ENCODE measurements at regions not wholly inside any gene's neighbourhood (a gene's known extent, or its start where the extent isn't known, plus 50 kb on each side); places are given as distances from the start of the nearest gene placed in this dataset.

- no peaks in the 10 kb centered on the region for H3K36me3 ChIP-seq (replicated peaks; ENCODE audit: control insufficient read depth, insufficient read depth, low read length)
- no peaks in the 10 kb centered on the region for H3K27me3 ChIP-seq (ENCODE audit: control insufficient read depth, insufficient read depth, low read length)
- DNase-seq, result no peak
- H3K4me3 ChIP-seq (ENCODE audit: insufficient read depth, low read depth, low read length), result no peak overlapping the region
Observed at GRCh38 chr21:16644685-16645084, 868.2 kb upstream of the CXADR start.

GRCh38 chr21:16650714-16651366 lies 862.0 kb upstream of the CXADR start:
- DNase-seq, result no peak
- H3K4me3 ChIP-seq (ENCODE audit: insufficient read depth, low read depth, low read length), result no peak overlapping the region

GRCh38 chr21:16651956-16652355 lies 860.9 kb upstream of the CXADR start:
- no peak for DNase-seq

More at GRCh38 chr21:16650714-16651366, 862.0 kb upstream of the CXADR start:
- no peaks in the 10 kb centered on the region for H3K36me3 ChIP-seq (replicated peaks; ENCODE audit: control insufficient read depth, insufficient read depth, low read length)
- H3K27me3 ChIP-seq (ENCODE audit: control insufficient read depth, insufficient read depth, low read length), result no peaks in the 10 kb centered on the region

DNA sequence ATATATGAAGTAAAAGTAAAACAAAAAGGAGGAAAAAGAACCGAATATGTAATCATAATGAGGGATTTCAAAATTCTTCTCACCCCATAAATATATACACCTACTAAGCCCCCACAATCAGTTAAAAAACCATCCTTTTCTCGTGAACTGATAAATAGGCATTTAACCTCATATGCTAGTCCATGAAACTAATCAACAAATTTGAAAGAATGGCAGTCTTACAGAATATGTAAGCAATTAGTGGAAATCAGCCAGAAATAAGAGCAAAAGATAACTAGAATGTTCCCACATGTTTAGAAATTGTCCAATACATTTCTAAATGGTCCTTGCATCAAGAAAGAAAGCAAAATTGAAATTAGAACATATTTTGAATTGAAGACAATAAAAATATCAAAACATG lies 849.4 kb upstream of the CXADR start:
- Histone ChIP-seq H3K27me3 (ENCODE audit: control insufficient read depth, insufficient read depth, low read length) (no peaks in the 10 kb centered on the region), H3K36me3 (replicated peaks; ENCODE audit: control insufficient read depth, insufficient read depth, low read length) (no peaks in the 10 kb centered on the region), H3K4me3 (ENCODE audit: insufficient read depth, low read depth, low read length) (no peak overlapping the region)
- no peak for DNase-seq

More at GRCh38 chr21:16651956-16652355, 860.9 kb upstream of the CXADR start:
- Histone ChIP-seq H3K4me3 (ENCODE audit: insufficient read depth, low read depth, low read length) (no peak overlapping the region), H3K27me3 (ENCODE audit: control insufficient read depth, insufficient read depth, low read length) (no peaks in the 10 kb centered on the region), H3K36me3 (replicated peaks; ENCODE audit: control insufficient read depth, insufficient read depth, low read length) (no peaks in the 10 kb centered on the region)

DNA sequence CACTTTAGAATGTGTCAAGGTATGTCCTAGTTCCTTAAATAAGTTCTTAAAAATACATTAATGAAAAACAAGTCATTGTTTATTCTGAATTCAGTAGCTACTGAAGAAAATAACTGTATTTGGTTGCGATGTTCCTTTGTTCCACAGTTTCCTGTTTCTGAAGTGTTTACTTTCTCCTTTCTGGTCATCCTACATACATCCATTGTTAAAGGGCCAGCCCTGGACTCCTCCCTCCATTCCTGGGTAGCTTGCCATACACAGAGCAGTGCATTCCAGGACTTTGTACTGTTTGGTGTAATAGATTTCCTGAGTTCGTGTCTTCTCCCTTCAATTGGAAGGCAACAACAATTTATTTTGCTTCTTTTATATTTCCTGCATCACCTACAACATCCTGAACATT lies 845.4 kb upstream of the CXADR start:
- Histone ChIP-seq H3K4me3 (ENCODE audit: insufficient read depth, low read depth, low read length) (no peak overlapping the region), H3K36me3 (replicated peaks; ENCODE audit: control insufficient read depth, insufficient read depth, low read length) (no peaks in the 10 kb centered on the region)
- DNase-seq, result no peak

DNA sequence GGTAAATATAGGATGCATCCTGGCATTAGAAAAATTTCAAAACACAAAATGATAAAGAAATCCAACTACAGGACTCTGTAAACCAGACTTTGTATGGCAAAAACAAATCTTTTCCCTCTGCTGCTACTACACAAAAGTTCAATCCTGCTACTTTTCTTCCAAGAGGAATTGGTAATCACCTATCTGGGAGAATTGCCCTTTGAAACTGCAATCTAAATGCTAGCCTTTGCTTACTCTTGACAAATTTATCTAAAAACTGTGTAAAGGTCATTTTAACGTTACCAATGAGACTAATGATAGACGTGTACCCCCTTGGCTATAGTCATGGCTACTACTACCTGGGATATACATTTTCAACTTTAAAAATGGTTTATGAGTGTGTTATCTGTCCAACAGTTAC lies 837.9 kb upstream of the CXADR start:
- Histone ChIP-seq H3K4me3 (ENCODE audit: insufficient read depth, low read depth, low read length) (no peak overlapping the region), H3K27me3 (ENCODE audit: control insufficient read depth, insufficient read depth, low read length) (no peaks in the 10 kb centered on the region), H3K36me3 (replicated peaks; ENCODE audit: control insufficient read depth, insufficient read depth, low read length) (no peaks in the 10 kb centered on the region)
- DNase-seq, result no peak

More for the DNA sequence above, 845.4 kb upstream of the CXADR start:
- H3K27me3 ChIP-seq (ENCODE audit: control insufficient read depth, insufficient read depth, low read length), result no peaks in the 10 kb centered on the region

GRCh38 chr21:16676391-16676790 lies 836.5 kb upstream of the CXADR start:
- Histone ChIP-seq H3K27me3 (ENCODE audit: control insufficient read depth, insufficient read depth, low read length) (no peaks in the 10 kb centered on the region), H3K4me3 (ENCODE audit: insufficient read depth, low read depth, low read length) (no peak overlapping the region), H3K36me3 (replicated peaks; ENCODE audit: control insufficient read depth, insufficient read depth, low read length) (no peaks in the 10 kb centered on the region)
- no peak for DNase-seq

DNA sequence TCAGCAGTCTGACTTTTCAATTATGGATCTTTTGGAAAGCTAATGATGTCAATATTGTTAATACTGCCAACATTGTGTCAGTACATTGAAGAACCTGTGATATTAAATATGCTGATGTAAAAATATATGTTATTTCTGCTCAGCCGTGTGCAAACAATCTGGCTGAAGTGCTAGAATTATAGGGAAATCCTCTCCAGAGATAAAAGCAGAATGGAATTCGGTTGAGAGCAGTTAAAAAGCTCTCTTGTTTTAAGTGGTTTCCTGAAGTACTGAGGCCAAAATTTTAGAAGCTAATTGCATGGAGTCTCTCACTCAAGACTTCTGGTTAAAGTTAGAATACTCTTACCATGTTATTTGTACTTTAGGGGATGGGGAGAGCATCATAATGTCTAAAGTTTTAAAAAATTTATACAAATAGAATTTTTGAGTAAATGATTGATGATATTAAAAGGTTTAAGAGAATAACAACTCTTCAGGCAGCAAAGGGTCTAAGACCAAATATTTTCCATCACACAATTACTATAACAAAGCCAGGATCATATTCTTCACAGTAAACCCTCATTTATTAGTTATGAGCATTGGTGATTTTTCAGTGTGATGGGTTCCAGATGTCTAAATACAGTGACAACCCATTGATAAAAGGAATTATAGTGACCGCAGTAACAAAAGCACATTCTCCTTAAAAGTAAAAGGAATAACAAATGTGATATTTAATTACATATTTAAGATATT lies 834.2 kb upstream of the CXADR start:
- Histone ChIP-seq H3K36me3 (replicated peaks; ENCODE audit: control insufficient read depth, insufficient read depth, low read length) (no peaks in the 10 kb centered on the region), H3K4me3 (ENCODE audit: insufficient read depth, low read depth, low read length) (no peak overlapping the region), H3K27me3 (ENCODE audit: control insufficient read depth, insufficient read depth, low read length) (no peaks in the 10 kb centered on the region)
- DNase-seq, result no peak

DNA sequence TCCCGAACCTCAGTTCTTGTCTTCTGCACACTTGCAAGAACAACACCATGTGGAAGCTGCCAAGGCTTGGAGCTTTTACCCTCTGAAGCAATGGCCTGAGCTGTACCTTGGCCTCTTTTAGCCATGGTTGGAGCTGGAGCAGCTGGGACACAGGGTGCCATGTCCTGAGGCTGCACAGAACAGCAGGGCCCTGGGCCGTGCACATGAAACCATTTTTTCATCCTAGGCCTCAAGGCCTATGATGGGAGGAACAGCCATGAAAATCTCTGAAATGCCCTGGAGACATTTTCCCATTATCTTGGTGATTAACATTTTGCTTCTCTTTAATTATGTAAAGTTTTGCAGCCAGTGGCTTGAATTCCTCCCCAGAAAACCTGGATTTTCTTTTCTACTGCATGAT lies 817.8 kb upstream of the CXADR start:
- no peak for DNase-seq
- no peak overlapping the region for H3K4me3 ChIP-seq (ENCODE audit: insufficient read depth, low read depth, low read length)
- H3K27me3 ChIP-seq (ENCODE audit: control insufficient read depth, insufficient read depth, low read length), result no peaks in the 10 kb centered on the region
- no peaks in the 10 kb centered on the region for H3K36me3 ChIP-seq (replicated peaks; ENCODE audit: control insufficient read depth, insufficient read depth, low read length)

DNA sequence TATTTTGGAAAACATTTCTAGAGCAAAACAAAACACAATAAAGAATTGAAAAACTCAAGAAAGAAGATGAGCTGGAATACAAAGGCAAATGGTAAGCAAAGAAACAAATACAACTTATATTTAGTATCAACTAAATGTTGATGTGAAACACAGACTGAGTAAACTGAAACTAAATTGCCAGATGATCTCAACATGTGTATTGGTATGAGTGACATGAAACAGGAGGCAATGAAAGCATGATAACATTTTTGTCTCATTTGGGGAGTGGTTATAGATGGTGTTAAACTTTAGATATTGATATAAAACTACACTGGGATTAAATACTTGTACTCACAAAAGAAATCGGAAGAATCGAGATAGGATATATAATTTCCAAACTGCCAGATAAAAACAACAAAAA lies 805.6 kb upstream of the CXADR start:
- Histone ChIP-seq H3K36me3 (replicated peaks; ENCODE audit: control insufficient read depth, insufficient read depth, low read length) (no peaks in the 10 kb centered on the region), H3K4me3 (ENCODE audit: insufficient read depth, low read depth, low read length) (no peak overlapping the region), H3K27me3 (ENCODE audit: control insufficient read depth, insufficient read depth, low read length) (no peaks in the 10 kb centered on the region)
- no peak for DNase-seq

DNA sequence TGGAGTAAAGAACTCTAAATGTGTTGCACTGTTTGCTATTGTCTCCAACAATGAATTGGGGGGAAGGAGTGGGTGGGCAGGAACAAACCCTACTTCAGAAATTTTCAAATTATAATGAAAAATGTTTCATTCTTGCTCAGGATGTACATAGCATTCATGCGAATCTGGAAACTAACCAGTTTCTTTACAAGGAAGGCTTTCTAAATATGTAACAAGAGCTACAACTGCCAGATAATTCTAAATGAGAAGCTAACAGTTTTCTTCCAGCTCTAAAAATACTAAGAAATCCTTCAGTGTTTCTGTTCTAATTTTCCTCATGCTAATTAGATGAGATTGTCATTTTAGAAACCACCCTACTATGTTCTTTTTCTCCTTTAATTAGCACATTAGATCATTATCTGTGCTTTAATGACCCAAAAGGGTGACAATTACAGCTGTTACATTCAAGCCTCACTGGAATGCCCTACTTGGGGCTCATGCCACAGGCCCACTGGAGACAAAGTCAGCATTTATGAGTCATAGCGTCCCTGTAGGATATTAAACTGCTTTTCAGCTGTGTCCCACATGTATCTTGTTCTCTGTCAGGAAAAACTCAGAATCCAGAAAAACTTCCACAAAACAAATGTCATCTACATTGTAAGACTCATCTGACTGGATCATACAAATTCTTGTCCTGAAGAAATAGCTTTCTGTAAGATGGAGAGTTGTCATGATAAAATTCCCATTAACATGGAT lies 804.6 kb upstream of the CXADR start:
- no peaks in the 10 kb centered on the region for H3K27me3 ChIP-seq (ENCODE audit: control insufficient read depth, insufficient read depth, low read length)
- no peak for DNase-seq
- no peak overlapping the region for H3K4me3 ChIP-seq (ENCODE audit: insufficient read depth, low read depth, low read length)
- H3K36me3 ChIP-seq (replicated peaks; ENCODE audit: control insufficient read depth, insufficient read depth, low read length), result no peaks in the 10 kb centered on the region

DNA sequence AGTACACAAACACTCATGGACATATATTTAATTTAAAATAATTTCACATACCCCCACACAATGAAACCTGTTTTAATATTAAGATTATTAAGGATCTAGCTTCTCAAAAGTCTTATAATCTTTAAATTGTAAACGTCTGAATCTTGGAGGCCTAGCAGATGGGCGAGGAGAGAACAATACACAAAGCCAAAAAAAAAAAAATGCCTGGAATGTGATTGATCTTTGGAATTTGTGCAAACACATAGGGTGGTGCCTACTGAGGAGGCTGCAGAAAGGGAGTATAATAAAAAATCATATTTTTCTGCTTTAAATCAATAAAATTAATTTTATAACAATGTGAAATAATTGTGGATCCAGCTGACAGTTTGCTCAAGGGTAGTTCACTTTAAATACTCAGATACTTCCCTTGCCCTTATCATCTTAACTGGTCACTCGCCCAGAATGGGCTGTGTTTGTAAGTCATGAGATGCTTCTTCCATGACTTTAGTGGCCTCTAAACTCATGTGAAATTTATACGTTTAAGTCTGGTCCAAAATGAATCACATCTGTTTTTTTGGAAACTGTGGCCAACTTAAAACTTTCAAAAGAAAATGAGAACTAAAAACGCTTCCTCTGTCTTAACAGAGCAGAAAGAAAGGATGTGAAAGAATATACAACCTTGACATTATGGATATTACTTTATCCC lies 802.8 kb upstream of the CXADR start:
- H3K36me3 ChIP-seq (replicated peaks; ENCODE audit: control insufficient read depth, insufficient read depth, low read length), result no peaks in the 10 kb centered on the region
- no peak overlapping the region for H3K4me3 ChIP-seq (ENCODE audit: insufficient read depth, low read depth, low read length)
- no peak for DNase-seq
- no peaks in the 10 kb centered on the region for H3K27me3 ChIP-seq (ENCODE audit: control insufficient read depth, insufficient read depth, low read length)

DNA sequence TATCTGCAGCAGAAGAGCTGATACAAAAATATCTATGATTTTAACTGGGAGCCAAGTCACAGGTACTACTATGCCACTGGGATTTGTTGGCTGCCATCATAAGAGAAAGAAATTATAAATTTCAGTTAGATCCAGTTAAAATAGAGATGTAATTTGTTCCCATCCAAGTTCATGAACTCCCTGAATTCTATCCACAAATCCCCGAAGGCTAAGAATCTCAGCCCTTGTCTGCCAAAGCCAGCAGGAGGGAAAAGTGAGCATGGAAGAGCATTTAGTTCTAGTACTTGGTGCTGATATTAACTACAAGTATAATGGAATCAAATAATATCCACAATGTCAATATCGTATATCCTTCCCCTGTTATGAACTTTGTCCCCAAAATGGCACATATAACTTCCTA lies 801.1 kb upstream of the CXADR start:
- Histone ChIP-seq H3K4me3 (ENCODE audit: insufficient read depth, low read depth, low read length) (no peak overlapping the region), H3K27me3 (ENCODE audit: control insufficient read depth, insufficient read depth, low read length) (no peaks in the 10 kb centered on the region), H3K36me3 (replicated peaks; ENCODE audit: control insufficient read depth, insufficient read depth, low read length) (no peaks in the 10 kb centered on the region)
- DNase-seq, result no peak

DNA sequence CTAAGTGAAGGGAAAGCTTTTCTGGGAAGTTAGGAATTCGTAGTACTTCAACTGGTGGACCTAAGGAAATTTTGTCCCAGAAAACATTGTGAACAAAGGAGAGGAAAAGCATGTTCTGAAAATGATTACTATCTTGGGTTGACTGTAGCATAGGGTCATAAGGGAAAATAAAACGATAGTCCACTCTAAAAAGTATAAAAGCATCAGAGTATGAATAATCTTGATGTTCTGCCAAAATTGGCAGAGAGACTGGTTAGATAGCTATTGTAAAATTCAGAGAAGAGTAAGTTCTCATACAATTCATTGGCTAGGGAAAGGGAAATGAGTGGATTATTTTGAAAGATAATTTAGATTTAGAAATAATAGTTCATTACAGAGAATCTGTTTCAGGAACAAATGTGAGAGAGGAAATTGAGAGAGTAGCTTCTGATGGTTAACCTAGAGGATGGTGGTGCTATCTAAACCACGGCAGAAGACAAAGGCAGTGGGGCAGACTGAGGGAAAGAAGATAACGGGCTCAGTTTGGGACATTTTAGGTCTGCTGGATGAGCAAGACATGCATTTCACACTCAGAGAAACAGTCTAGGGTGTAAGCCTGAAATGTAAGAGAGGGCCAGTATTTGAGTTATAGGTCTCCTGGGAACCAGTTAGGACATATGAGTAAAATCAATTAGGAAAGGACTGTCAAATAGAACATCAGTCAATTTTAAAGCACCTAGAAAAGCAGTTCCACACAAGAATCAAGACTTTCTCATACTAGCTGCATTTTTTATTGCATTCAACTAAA lies 799.3 kb upstream of the CXADR start:
- no peak overlapping the region for H3K4me3 ChIP-seq (ENCODE audit: insufficient read depth, low read depth, low read length)
- no peak for DNase-seq
- no peaks in the 10 kb centered on the region for H3K36me3 ChIP-seq (replicated peaks; ENCODE audit: control insufficient read depth, insufficient read depth, low read length)
- no peaks in the 10 kb centered on the region for H3K27me3 ChIP-seq (ENCODE audit: control insufficient read depth, insufficient read depth, low read length)

All from H7 (cell line).